GM12878 (cell line): ENCODE measurements at regions not wholly inside any gene's neighbourhood (a gene's known extent, or its start where the extent isn't known, plus 50 kb on each side); places are given as distances from the start of the nearest gene placed in this dataset.

Source experiments
- ATAC-seq: fragments of 200-7000 bp; cut with Tn5 transposase; 3 replicates; pipeline ENCODE4 v1.9.1; 2020; ENCODE audit warnings: mild to moderate bottlenecking, moderate library complexity
- BruUV-seq: library from RNA; stranded (reverse); fragments of 400-500 nt; replicated peaks from 2 replicates; lab custom pipeline; 2021; lab: Mats Ljungman, UMichigan
- CTCF ChIA-PET: fragments of 300-600 bp; sonication (Branson Sonifier 250); formaldehyde crosslinking; extraction: SDS; loops from one replicate; lab custom pipeline; 2021; ENCODE audit warnings: inconsistent platforms; lab: Yijun Ruan, JAX
- POLR2A ChIA-PET: fragments of 350-600 bp; formaldehyde crosslinking; extraction: SDS; loops from one replicate; lab custom pipeline; 2021; ENCODE audit warnings: inconsistent platforms; lab: Charles Lee
- RAD21 ChIA-PET: fragments of 300-600 bp; sonication (Branson Sonifier 250); formaldehyde crosslinking; loops from one replicate; lab custom pipeline; 2023; ENCODE audit warnings: antibody characterized with exemption; ENCODE audit not compliant: unreplicated experiment; lab: Charles Lee
- SMC1A ChIA-PET: fragments of 300-600 bp; sonication (Branson Sonifier 250); formaldehyde crosslinking; loops from one replicate; lab custom pipeline; 2023; ENCODE audit not compliant: unreplicated experiment, uncharacterized antibody; lab: Charles Lee
- DNase-seq: peaks from one replicate; pipeline ENCODE4 v3.0.0-alpha.2; 2011; ENCODE audit warnings: low read depth, low spot score
- FAIRE-seq: peaks from 3 replicates; lab custom pipeline; 2011; peaks lifted over from hg19 to GRCh38; lab: Jason Lieb, UNC
- H2AFZ ChIP-seq: 2 replicates; pipeline ENCODE4 v1.6.0; 2011; ENCODE audit warnings: low read depth, low read length, control low read depth; ENCODE audit not compliant: control insufficient read depth
- H3K27ac ChIP-seq: 2 replicates; pipeline ENCODE4 v1.5.1; 2011; ENCODE audit warnings: control low read depth; ENCODE audit not compliant: control insufficient read depth, insufficient read depth
- H3K27me3 ChIP-seq, 2 experiments: replicated peaks in 1 of 2; 2 replicates each; pipeline versions ENCODE4 v1.6.0 to v1.6.1; 2011; ENCODE audit warnings: low read length in 1 of 2; ENCODE audit not compliant: control insufficient read depth in 2 of 2, insufficient read depth in 2 of 2
- H3K36me3 ChIP-seq, 2 experiments: 2 replicates each; pipeline ENCODE4 v1.5.1; 2011; ENCODE audit warnings: low read length in 1 of 2; ENCODE audit not compliant: control insufficient read depth in 2 of 2, insufficient read depth in 2 of 2
- H3K4me1 ChIP-seq: 2 replicates; pipeline ENCODE4 v1.6.1; 2011; ENCODE audit warnings: mild to moderate bottlenecking, low read length, moderate library complexity, mixed read lengths; ENCODE audit not compliant: control insufficient read depth, insufficient read depth
- H3K4me2 ChIP-seq: 2 replicates; pipeline ENCODE4 v1.6.0; 2011; ENCODE audit warnings: control low read depth; ENCODE audit not compliant: control insufficient read depth, insufficient read depth
- H3K4me3 ChIP-seq: fragments of 200-600 bp; sonication (generic); 2 replicates; pipeline ENCODE4 v1.5.1; 2016
- H3K79me2 ChIP-seq: 2 replicates; pipeline ENCODE4 v1.6.0; 2011; ENCODE audit warnings: low read length; ENCODE audit not compliant: control insufficient read depth, insufficient read depth
- H3K9ac ChIP-seq: 2 replicates; pipeline ENCODE4 v1.8.0; 2011; ENCODE audit warnings: low read length, control low read depth, mixed read lengths; ENCODE audit not compliant: control insufficient read depth, insufficient read depth
- H3K9me3 ChIP-seq: replicated peaks from 3 replicates; pipeline ENCODE4 v1.5.1; 2011; ENCODE audit warnings: mild to moderate bottlenecking, low read length; ENCODE audit not compliant: control insufficient read depth, insufficient read depth
- H4K20me1 ChIP-seq: 2 replicates; pipeline ENCODE4 v1.6.0; 2011; ENCODE audit not compliant: control insufficient read depth, insufficient read depth
- CBFB ChIP-seq: IDR thresholded peaks from 2 replicates; pipeline ENCODE4 v1.6.1; 2016; ENCODE audit warnings: antibody characterized with exemption, low read depth
- FOS ChIP-seq: IDR thresholded peaks from 3 replicates; pipeline ENCODE4 v1.6.1; 2011; ENCODE audit warnings: borderline replicate concordance; ENCODE audit not compliant: insufficient read length; ENCODE audit errors: extremely low read depth
- JUND ChIP-seq: IDR thresholded peaks from 2 replicates; pipeline ENCODE4 v1.6.1; 2012; ENCODE audit warnings: low read depth, mild to moderate bottlenecking, low read length, improper control_type of control experiment, moderate library complexity
- MLLT1 ChIP-seq: fragments of 450-650 bp; IDR thresholded peaks from 2 replicates; pipeline ENCODE4 v1.6.1; 2016; ENCODE audit warnings: mild to moderate bottlenecking
- NFXL1 ChIP-seq: fragments of 450-650 bp; IDR thresholded peaks from 2 replicates; pipeline ENCODE4 v1.6.1; 2017; ENCODE audit warnings: antibody characterized with exemption, mild to moderate bottlenecking, borderline replicate concordance
- PML ChIP-seq: IDR thresholded peaks from 2 replicates; pipeline ENCODE4 v1.6.1; 2012; ENCODE audit warnings: low read length, inconsistent platforms
- PRDM15 ChIP-seq: fragments of 450-650 bp; formaldehyde crosslinking; IDR thresholded peaks from 2 replicates; pipeline ENCODE4 v1.4.0; 2020; ENCODE audit warnings: mild to moderate bottlenecking, moderate library complexity
- STAT3 ChIP-seq: IDR thresholded peaks from 2 replicates; pipeline ENCODE4 v1.6.1; 2011; ENCODE audit warnings: low read depth, low read length, improper control_type of control experiment
- WGBS: methylation state at CpG from one replicate; pipeline ENCODE4 v1.1.6; 2016; ENCODE audit warnings: low lambda C conversion rate; ENCODE audit not compliant: insufficient replicate concordance, insufficient coverage; ENCODE audit errors: missing lambda C conversion rate; 5-methylcytosine and 5-hydroxymethylcytosine counted together
- in situ Hi-C: fragments of 300-500 bp; cut with MboI; formaldehyde crosslinking; loops from 9 replicates; pipeline ENCODE4 v1.14.3; 2018; ENCODE audit warnings: mixed read lengths
- intact Hi-C: fragments of 100-400 bp; cut with micrococcal nuclease; formaldehyde crosslinking; loops from one replicate; pipeline ENCODE4 v1.14.2; 2022; ENCODE audit not compliant: unreplicated experiment

- FAIRE-seq (no peak), DNase-seq (no peak), ATAC-seq (no peak)
- no peak for TF ChIP-seq JUND
- TF ChIP-seq NFXL1 = no peak
- TF ChIP-seq PRDM15 = no peak
- no peak for TF ChIP-seq STAT3
- no peak for TF ChIP-seq MLLT1
- TF ChIP-seq FOS = no peak
- TF ChIP-seq CBFB = no peak
- TF ChIP-seq PML = no peak
- ChIA-PET POLR2A (interaction anchor here (1.6 kb wide), 1 partner anchor 18 kb away, joined by 3 read pairs; no protein-coding TSS in a partner anchor), RAD21 (interaction anchor here (1.4 kb wide), 1 partner anchor 187 kb away, joined by 5 read pairs; the partner anchor contains the start of gene PRLR), CTCF (interaction anchor here (0.5 to 1.8 kb wide), 3 partner anchors 19 to 349 kb away, joined by 3 to 10 read pairs (median 5); no protein-coding TSS in a partner anchor), SMC1A (interaction anchor here (1.7 to 2.0 kb wide), 3 partner anchors 9 to 14 kb away, joined by 5 to 6 read pairs (median 5); no protein-coding TSS in a partner anchor)
- no peak overlapping the region for H3K4me3 ChIP-seq
- no peaks in the 10 kb centered on the region for H4K20me1 ChIP-seq
- no peak overlapping the region for H2AFZ ChIP-seq
- no peak overlapping the region for H3K9ac ChIP-seq
- H3K4me2 ChIP-seq = no peak overlapping the region
- H3K27me3 ChIP-seq = no peaks in the 10 kb centered on the region
- H3K79me2 ChIP-seq = no peaks in the 10 kb centered on the region
- no peaks in the 10 kb centered on the region; the same call in 2 of the 3 replicates for H3K9me3 ChIP-seq
- no TSS peak for BruUV-seq
- intact Hi-C loops = no loop called here
- in situ Hi-C loops = no loop called here
- H3K27ac ChIP-seq = no peak overlapping the region
- no peaks in the 10 kb centered on the region for H3K4me1 ChIP-seq
- 34% methylated on average over 4 of the region's 4 CpGs for WGBS
- H3K36me3 ChIP-seq = no peaks in the 10 kb centered on the region
Observed at GRCh38 chr5:35417040-35417439, 186.8 kb upstream of the PRLR start.
